K562 (cell line): ENCODE measurements at regions not wholly inside any gene's neighbourhood (a gene's known extent, or its start where the extent isn't known, plus 50 kb on each side); places are given as distances from the start of the nearest gene placed in this dataset.

Experiments used
- ATAC-seq: fragments of 200-7000 bp; cut with Tn5 transposase; 3 replicates; pipeline ENCODE4 v1.9.1; 2020; ENCODE audit warnings: moderate library complexity
- BruUV-seq: library from RNA; stranded (reverse); fragments of 400-500 nt; replicated peaks from 2 replicates; lab custom pipeline; 2021; lab: Mats Ljungman, UMichigan
- CTCF ChIA-PET: fragments of 300-600 bp; formaldehyde crosslinking; extraction: SDS; loops from one replicate; lab custom pipeline; 2021; ENCODE audit warnings: low intra/inter-chr PET ratio; lab: Yijun Ruan, JAX
- POLR2A ChIA-PET: fragments of 300-600, 350-650 bp; sonication (Branson Sonifier 250); formaldehyde crosslinking; extraction: SDS; loops from one replicate; lab custom pipeline; 2021; ENCODE audit warnings: antibody characterized with exemption, inconsistent platforms; lab: Yijun Ruan, JAX
- DNase-seq, 4 experiments: peaks; one replicate each; pipeline versions ENCODE4 v3.0.0 to v3.0.0-alpha.2; 2011 to 2018; ENCODE audit warnings: low spot score in 3 of 4, mixed read lengths in 3 of 4; ENCODE audit errors: extremely low read depth in 1 of 4
- FAIRE-seq: peaks from 2 replicates; lab custom pipeline; 2011; peaks lifted over from hg19 to GRCh38; lab: Jason Lieb, UNC
- H2AFZ ChIP-seq: 2 replicates; pipeline ENCODE4 v1.6.0; 2011; ENCODE audit warnings: low read depth, low read length, control low read depth, inconsistent platforms
- H3K27ac ChIP-seq: fragments of 200-600 bp; 3 replicates; pipeline ENCODE4 v1.8.0; 2011; ENCODE audit warnings: low read depth, mild to moderate bottlenecking, control low read depth, inconsistent platforms, low read length, moderate library complexity, mixed read lengths; ENCODE audit errors: extremely low read depth
- H3K27me3 ChIP-seq, 2 experiments: fragments of 300-600 bp in 1 of 2; 2 replicates in 1 of 2; 3 replicates in 1 of 2; pipeline versions ENCODE4 v1.6.0 to v1.8.0; 2011; ENCODE audit warnings: inconsistent platforms in 2 of 2, low read length in 2 of 2, mild to moderate bottlenecking in 1 of 2, mixed read lengths in 1 of 2, moderate library complexity in 1 of 2; ENCODE audit not compliant: control insufficient read depth in 2 of 2, insufficient read depth in 2 of 2
- H3K36me3 ChIP-seq: fragments of 300-600 bp; 3 replicates; pipeline ENCODE4 v1.8.0; 2011; ENCODE audit warnings: mild to moderate bottlenecking, low read length, inconsistent platforms; ENCODE audit not compliant: control insufficient read depth, insufficient read depth
- H3K4me1 ChIP-seq, 2 experiments: fragments of 200-600 bp in 1 of 2; replicated peaks in 1 of 2; 2 replicates in 1 of 2; 3 replicates in 1 of 2; pipeline versions ENCODE4 v1.5.1 to v1.8.0; 2011; ENCODE audit warnings: inconsistent platforms in 2 of 2, low read length in 2 of 2, mild to moderate bottlenecking in 1 of 2, mixed read lengths in 1 of 2, moderate library complexity in 1 of 2; ENCODE audit not compliant: control insufficient read depth in 2 of 2, insufficient read depth in 2 of 2
- H3K4me2 ChIP-seq: 2 replicates; pipeline ENCODE4 v1.6.1; 2011; ENCODE audit warnings: low read length, control low read depth, inconsistent platforms, mixed read lengths; ENCODE audit not compliant: insufficient read depth
- H3K4me3 ChIP-seq: fragments of 200-600 bp; sonication (generic), shearing (Covaris generic); 2 replicates; pipeline ENCODE4 v1.5.1; 2016; ENCODE audit warnings: control low read depth, inconsistent platforms
- H3K79me2 ChIP-seq: fragments of 200-600 bp; 3 replicates; pipeline ENCODE4 v1.8.0; 2011; ENCODE audit warnings: low read length, inconsistent platforms; ENCODE audit not compliant: control insufficient read depth, insufficient read depth
- H3K9ac ChIP-seq, 2 experiments: 2 replicates each; pipeline versions ENCODE4 v1.6.0 to v1.6.1; 2011; ENCODE audit warnings: low read depth in 2 of 2, low read length in 2 of 2, control low read depth in 1 of 2, inconsistent platforms in 1 of 2, mild to moderate bottlenecking in 1 of 2, mixed read lengths in 1 of 2; ENCODE audit not compliant: insufficient read depth in 1 of 2
- H3K9me1 ChIP-seq: one replicate; pipeline ENCODE4 v1.6.0; 2011; ENCODE audit warnings: inconsistent platforms, mild to moderate bottlenecking, low read length, moderate library complexity; ENCODE audit not compliant: control insufficient read depth, insufficient read depth
- H3K9me3 ChIP-seq: replicated peaks from 2 replicates; pipeline ENCODE4 v1.5.1; 2011; ENCODE audit warnings: low read depth, low read length, inconsistent platforms; ENCODE audit not compliant: control insufficient read depth, insufficient read depth
- H4K20me1 ChIP-seq: replicated peaks from 2 replicates; pipeline ENCODE4 v1.6.1; 2011; ENCODE audit warnings: low read length, inconsistent platforms, mixed read lengths; ENCODE audit not compliant: control insufficient read depth, insufficient read depth
- ARNT ChIP-seq, 2 experiments: fragments of 450-650 bp; IDR thresholded peaks; 2 replicates each; pipeline ENCODE4 v1.6.1; 2016; ENCODE audit warnings: mild to moderate bottlenecking in 1 of 2
- CAMTA2 ChIP-seq: fragments of 250-450 bp; sonication (Bioruptor Pico); conservative IDR thresholded peaks from 2 replicates; pipeline ENCODE4 v1.5.1; 2022
- HLTF ChIP-seq: fragments of 450-650 bp; IDR thresholded peaks from 2 replicates; pipeline ENCODE4 v1.6.1; 2016
- NCOR1 ChIP-seq: fragments of 450-650 bp; IDR thresholded peaks from 2 replicates; pipeline ENCODE4 v1.6.1; 2016; ENCODE audit warnings: mild to moderate bottlenecking, moderate library complexity
- RBM14 ChIP-seq: fragments of 200-400 bp; formaldehyde crosslinking; IDR thresholded peaks from 2 replicates; pipeline ENCODE4 v1.6.1; 2018; ENCODE audit warnings: low read depth, mild to moderate bottlenecking, low read length, moderate library complexity, borderline replicate concordance; ENCODE audit not compliant: insufficient read depth
- SRSF7 ChIP-seq: fragments of 200-400 bp; formaldehyde crosslinking; optimal IDR thresholded peaks from 2 replicates; pipeline ENCODE3; 2017; ENCODE audit warnings: mild to moderate bottlenecking, low read depth, low read length
- ZKSCAN8 ChIP-seq: fragments of 200-800 bp; sonication (Bioruptor generic); IDR thresholded peaks from 2 replicates; pipeline ENCODE4 v1.6.1; 2016; ENCODE audit warnings: missing genetic modification characterization, missing compliant biosample characterization
- ZNF444 ChIP-seq: fragments of 250-450 bp; sonication (Bioruptor Pico); IDR thresholded peaks from 2 replicates; pipeline ENCODE4 v1.4.0; 2020; ENCODE audit warnings: mild to moderate bottlenecking, moderate library complexity
- ZNF79 ChIP-seq: fragments of 250-450 bp; sonication (Bioruptor Pico); IDR thresholded peaks from 2 replicates; pipeline ENCODE4 v1.4.0; 2020; ENCODE audit warnings: low read depth, mild to moderate bottlenecking, moderate library complexity
- ZSCAN32 ChIP-seq: fragments of 450-650 bp; formaldehyde crosslinking; IDR thresholded peaks from 2 replicates; pipeline ENCODE4 v1.4.0; 2020; ENCODE audit warnings: mild to moderate bottlenecking, moderate library complexity
- WGBS: fragments of 100-300 bp; shearing (Covaris generic); methylation state at CpG from one replicate; pipeline ENCODE4 v1.1.6; 2016; ENCODE audit warnings: low coverage, mixed read lengths; ENCODE audit not compliant: insufficient coverage; ENCODE audit errors: missing lambda C conversion rate; 5-methylcytosine and 5-hydroxymethylcytosine counted together
- in situ Hi-C: fragments of 300-500 bp; cut with MboI; formaldehyde crosslinking; loops from 4 replicates; pipeline ENCODE4 v1.15.0; 2018; ENCODE audit warnings: inconsistent platforms, mixed read lengths
- intact Hi-C: fragments of 100-400 bp; cut with micrococcal nuclease; formaldehyde crosslinking; loops from 2 replicates; pipeline ENCODE4 v1.14.2; 2022
- TF ChIP-seq, protein P1 (sequence below): fragments of 450-650 bp; IDR thresholded peaks from 2 replicates; pipeline ENCODE4 v1.6.1; 2018; ENCODE audit not compliant: partially characterized antibody
- TF ChIP-seq, protein P2 (sequence below): fragments of 250-450 bp; sonication (Bioruptor Pico); IDR thresholded peaks from 2 replicates; pipeline ENCODE4 v1.5.0; 2020; ENCODE audit warnings: mild to moderate bottlenecking, borderline replicate concordance
- TF ChIP-seq, protein P3 (sequence below): sonication (generic); formaldehyde crosslinking; IDR thresholded peaks from 2 replicates; pipeline ENCODE4 v1.8.1; 2023; ENCODE audit warnings: mild to moderate bottlenecking, missing genetic modification reagents, moderate library complexity
- TF ChIP-seq, protein P4 (sequence below): fragments of 250-450 bp; sonication (Bioruptor Pico); IDR thresholded peaks from 2 replicates; pipeline ENCODE4 v1.8.0; 2022; ENCODE audit warnings: inconsistent platforms, mild to moderate bottlenecking, moderate library complexity, borderline replicate concordance

DNA sequence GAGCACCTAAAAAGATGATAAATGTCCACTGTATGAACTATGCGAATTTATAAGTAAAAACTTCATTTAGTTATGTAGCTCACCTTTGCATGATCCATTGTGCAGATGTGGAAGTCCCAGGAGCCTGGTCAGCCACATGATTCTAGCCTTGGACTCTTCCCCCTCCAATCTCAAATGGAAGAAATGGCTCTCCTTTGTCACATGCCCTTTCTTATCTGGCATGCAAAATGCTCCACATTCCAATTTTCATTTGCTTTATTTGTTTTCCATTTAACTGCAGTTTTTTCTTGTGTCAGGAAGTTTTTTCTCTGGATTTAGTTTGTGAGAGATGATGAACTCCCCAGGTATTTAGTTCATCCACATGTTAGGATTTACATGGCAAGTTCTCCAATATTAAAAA, 73.8 kb downstream of the DYRK2 start:
- CTCF ChIA-PET: no interaction called here
- in situ Hi-C loops: no loop called here
- no peaks in the 10 kb centered on the region for H3K4me1 ChIP-seq

More for the DNA sequence above, 73.8 kb downstream of the DYRK2 start:
- H3K79me2 ChIP-seq: no peaks in the 10 kb centered on the region
- no peak for ATAC-seq
- no peaks in the 10 kb centered on the region for H3K27me3 ChIP-seq
- H3K36me3 ChIP-seq: no peaks in the 10 kb centered on the region
- TF ChIP-seq ZNF79 (no peak), RBM14 (no peak), HLTF (no peak), NCOR1 (no peak), SRSF7 (no peak), ZSCAN32 (no peak), ZKSCAN8 (CRISPR knock-in tag) (no peak), CAMTA2 (no peak), ARNT (IDR thresholded peaks at IDR 0.05) (no peak), ZNF444 (CRISPR knock-in tag) (no peak)
- TF ChIP-seq, protein P1, sequence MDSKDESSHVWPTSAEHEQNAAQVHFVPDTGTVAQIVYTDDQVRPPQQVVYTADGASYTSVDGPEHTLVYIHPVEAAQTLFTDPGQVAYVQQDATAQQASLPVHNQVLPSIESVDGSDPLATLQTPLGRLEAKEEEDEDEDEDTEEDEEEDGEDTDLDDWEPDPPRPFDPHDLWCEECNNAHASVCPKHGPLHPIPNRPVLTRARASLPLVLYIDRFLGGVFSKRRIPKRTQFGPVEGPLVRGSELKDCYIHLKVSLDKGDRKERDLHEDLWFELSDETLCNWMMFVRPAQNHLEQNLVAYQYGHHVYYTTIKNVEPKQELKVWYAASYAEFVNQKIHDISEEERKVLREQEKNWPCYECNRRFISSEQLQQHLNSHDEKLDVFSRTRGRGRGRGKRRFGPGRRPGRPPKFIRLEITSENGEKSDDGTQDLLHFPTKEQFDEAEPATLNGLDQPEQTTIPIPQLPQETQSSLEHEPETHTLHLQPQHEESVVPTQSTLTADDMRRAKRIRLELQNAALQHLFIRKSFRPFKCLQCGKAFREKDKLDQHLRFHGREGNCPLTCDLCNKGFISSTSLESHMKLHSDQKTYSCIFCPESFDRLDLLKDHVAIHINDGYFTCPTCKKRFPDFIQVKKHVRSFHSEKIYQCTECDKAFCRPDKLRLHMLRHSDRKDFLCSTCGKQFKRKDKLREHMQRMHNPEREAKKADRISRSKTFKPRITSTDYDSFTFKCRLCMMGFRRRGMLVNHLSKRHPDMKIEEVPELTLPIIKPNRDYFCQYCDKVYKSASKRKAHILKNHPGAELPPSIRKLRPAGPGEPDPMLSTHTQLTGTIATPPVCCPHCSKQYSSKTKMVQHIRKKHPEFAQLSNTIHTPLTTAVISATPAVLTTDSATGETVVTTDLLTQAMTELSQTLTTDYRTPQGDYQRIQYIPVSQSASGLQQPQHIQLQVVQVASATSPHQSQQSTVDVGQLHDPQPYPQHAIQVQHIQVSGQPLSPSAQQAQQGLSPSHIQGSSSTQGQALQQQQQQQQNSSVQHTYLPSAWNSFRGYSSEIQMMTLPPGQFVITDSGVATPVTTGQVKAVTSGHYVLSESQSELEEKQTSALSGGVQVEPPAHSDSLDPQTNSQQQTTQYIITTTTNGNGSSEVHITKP: no peak
- TF ChIP-seq, protein P2, sequence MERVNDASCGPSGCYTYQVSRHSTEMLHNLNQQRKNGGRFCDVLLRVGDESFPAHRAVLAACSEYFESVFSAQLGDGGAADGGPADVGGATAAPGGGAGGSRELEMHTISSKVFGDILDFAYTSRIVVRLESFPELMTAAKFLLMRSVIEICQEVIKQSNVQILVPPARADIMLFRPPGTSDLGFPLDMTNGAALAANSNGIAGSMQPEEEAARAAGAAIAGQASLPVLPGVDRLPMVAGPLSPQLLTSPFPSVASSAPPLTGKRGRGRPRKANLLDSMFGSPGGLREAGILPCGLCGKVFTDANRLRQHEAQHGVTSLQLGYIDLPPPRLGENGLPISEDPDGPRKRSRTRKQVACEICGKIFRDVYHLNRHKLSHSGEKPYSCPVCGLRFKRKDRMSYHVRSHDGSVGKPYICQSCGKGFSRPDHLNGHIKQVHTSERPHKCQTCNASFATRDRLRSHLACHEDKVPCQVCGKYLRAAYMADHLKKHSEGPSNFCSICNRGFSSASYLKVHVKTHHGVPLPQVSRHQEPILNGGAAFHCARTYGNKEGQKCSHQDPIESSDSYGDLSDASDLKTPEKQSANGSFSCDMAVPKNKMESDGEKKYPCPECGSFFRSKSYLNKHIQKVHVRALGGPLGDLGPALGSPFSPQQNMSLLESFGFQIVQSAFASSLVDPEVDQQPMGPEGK (CRISPR knock-in tag): no peak
- TF ChIP-seq, protein P3, sequence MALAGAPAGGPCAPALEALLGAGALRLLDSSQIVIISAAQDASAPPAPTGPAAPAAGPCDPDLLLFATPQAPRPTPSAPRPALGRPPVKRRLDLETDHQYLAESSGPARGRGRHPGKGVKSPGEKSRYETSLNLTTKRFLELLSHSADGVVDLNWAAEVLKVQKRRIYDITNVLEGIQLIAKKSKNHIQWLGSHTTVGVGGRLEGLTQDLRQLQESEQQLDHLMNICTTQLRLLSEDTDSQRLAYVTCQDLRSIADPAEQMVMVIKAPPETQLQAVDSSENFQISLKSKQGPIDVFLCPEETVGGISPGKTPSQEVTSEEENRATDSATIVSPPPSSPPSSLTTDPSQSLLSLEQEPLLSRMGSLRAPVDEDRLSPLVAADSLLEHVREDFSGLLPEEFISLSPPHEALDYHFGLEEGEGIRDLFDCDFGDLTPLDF: no peak
- TF ChIP-seq, protein P4, sequence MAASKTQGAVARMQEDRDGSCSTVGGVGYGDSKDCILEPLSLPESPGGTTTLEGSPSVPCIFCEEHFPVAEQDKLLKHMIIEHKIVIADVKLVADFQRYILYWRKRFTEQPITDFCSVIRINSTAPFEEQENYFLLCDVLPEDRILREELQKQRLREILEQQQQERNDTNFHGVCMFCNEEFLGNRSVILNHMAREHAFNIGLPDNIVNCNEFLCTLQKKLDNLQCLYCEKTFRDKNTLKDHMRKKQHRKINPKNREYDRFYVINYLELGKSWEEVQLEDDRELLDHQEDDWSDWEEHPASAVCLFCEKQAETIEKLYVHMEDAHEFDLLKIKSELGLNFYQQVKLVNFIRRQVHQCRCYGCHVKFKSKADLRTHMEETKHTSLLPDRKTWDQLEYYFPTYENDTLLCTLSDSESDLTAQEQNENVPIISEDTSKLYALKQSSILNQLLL (CRISPR knock-in tag): no peak
- TF ChIP-seq, all 486 proteins: peak for 0
- H3K4me2 ChIP-seq: no peak overlapping the region
- no peaks in the 10 kb centered on the region for H4K20me1 ChIP-seq
- no peaks in the 10 kb centered on the region for H3K9me1 ChIP-seq
- intact Hi-C loops: no loop called here
- BruUV-seq: no TSS peak
- DNase-seq: no peak
- no peak overlapping the region for H3K27ac ChIP-seq
- POLR2A ChIA-PET: interaction anchor here (0.7 kb wide), 1 partner anchor 12 kb away, joined by 3 read pairs; no protein-coding TSS in a partner anchor
- H3K9ac ChIP-seq: no peak overlapping the region
- WGBS: 0% methylated on average over 1 of the region's 1 CpG
- no peaks in the 10 kb centered on the region for H3K9me3 ChIP-seq
- no peak for FAIRE-seq
- H3K4me3 ChIP-seq: no peak overlapping the region
- H2AFZ ChIP-seq: no peak overlapping the region
